ENCODE measurements at regions not wholly inside any gene's neighbourhood (a gene's known extent, or its start where the extent isn't known, plus 50 kb on each side); places are given as distances from the start of the nearest gene placed in this dataset.

DNA sequence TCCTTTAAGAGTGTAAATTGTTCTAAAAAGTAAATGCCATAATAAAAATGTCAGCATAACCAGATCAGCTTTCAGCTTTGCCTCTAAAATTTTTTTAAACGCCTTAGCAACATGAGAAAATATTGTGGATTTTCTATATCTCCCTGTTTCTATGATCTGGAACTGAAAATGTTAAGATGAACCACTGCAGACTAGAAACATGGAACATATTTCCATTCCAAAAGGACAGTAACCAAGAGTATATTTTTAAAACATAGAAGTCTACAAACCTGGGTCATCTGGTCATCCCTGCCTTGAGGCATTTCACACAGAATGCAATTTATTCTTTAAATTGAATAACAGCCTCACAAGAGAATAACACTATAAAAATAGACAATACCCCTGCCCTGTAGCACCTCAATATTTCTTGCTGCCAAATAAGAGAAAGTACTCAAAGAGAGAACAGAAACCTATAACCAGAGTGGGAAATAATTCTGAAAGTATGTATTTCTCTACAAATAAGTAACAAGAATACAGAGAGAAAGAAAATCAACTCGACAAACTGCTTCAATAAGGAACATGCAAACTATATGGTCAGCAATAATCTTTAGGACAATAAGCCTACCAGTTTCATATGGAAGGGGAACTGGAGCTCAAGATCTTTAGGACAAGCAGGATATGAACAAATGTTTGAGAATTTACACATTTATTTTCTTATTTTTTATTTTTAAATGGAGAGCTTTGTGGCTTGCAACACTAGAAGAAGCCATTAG lies 949.0 kb downstream of the EPHA3 start:
- TF ChIP-seq, protein P1, sequence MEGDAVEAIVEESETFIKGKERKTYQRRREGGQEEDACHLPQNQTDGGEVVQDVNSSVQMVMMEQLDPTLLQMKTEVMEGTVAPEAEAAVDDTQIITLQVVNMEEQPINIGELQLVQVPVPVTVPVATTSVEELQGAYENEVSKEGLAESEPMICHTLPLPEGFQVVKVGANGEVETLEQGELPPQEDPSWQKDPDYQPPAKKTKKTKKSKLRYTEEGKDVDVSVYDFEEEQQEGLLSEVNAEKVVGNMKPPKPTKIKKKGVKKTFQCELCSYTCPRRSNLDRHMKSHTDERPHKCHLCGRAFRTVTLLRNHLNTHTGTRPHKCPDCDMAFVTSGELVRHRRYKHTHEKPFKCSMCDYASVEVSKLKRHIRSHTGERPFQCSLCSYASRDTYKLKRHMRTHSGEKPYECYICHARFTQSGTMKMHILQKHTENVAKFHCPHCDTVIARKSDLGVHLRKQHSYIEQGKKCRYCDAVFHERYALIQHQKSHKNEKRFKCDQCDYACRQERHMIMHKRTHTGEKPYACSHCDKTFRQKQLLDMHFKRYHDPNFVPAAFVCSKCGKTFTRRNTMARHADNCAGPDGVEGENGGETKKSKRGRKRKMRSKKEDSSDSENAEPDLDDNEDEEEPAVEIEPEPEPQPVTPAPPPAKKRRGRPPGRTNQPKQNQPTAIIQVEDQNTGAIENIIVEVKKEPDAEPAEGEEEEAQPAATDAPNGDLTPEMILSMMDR (IDR thresholded peaks at IDR 0.05) = no peak
- Mint-ChIP-seq H3K4me1 (no peaks in the 10 kb centered on the region), H3K27ac (no peak overlapping the region), H3K27me3 (ENCODE audit: low read depth in 3 of 3) (peaks cover 0 to 2% (median 0%) of the 10 kb centered on the region in 3 donors), H3K36me3 (no peaks in the 10 kb centered on the region), H3K9me3 (peaks cover 0 to 10% (median 0%) of the 10 kb centered on the region in 7 donors), H3K4me3 (no peak overlapping the region)
- Histone ChIP-seq H3K27me3 (ENCODE audit: control insufficient read depth in 2 of 2, insufficient read depth in 2 of 2, low read length in 2 of 2) (no peaks in the 10 kb centered on the region), H3K36me3 (replicated peaks in 1 of 2; ENCODE audit: control insufficient read depth in 1 of 2, insufficient read depth in 2 of 2, low read length in 2 of 2) (no peaks in the 10 kb centered on the region), H4K20me1 (ENCODE audit: insufficient read depth, low read length) (no peaks in the 10 kb centered on the region), H3K27ac (ENCODE audit: low read depth in 1 of 2, low read length in 2 of 2) (no peak overlapping the region), H2AFZ (ENCODE audit: insufficient read depth, low read depth, low read length, poor library complexity, severe bottlenecking) (no peak overlapping the region), H3K4me3 (replicated peaks in 1 of 3; ENCODE audit: low read depth in 2 of 3, low read length in 3 of 3) (no peak overlapping the region), H3K9ac (ENCODE audit: insufficient read depth, low read length, poor library complexity, severe bottlenecking) (no peak overlapping the region), H3K9me3 (replicated peaks in 1 of 2; ENCODE audit: control insufficient read depth in 1 of 2, insufficient read depth in 1 of 2, low read length in 2 of 2) (no peaks in the 10 kb centered on the region), H3K4me2 (replicated peaks; ENCODE audit: extremely low read depth, low read length, poor library complexity, severe bottlenecking) (no peak overlapping the region), H3K4me1 (ENCODE audit: control insufficient read depth in 1 of 2, insufficient read depth in 2 of 2, low read length in 2 of 2) (no peaks in the 10 kb centered on the region), H3K79me2 (ENCODE audit: insufficient read depth, low read length) (no peaks in the 10 kb centered on the region)
- WGBS (ENCODE audit: insufficient coverage) = no CpG with 5 or more reads among the region's 2 CpGs
- intact Hi-C loops (cut with micrococcal nuclease) = no loop called here
- no peak for DNase-seq

- Histone ChIP-seq H3K9me3 (replicated peaks in 1 of 2; ENCODE audit: control insufficient read depth in 1 of 2, insufficient read depth in 1 of 2, low read length in 2 of 2) (no peaks in the 10 kb centered on the region), H2AFZ (ENCODE audit: insufficient read depth, low read depth, low read length, poor library complexity, severe bottlenecking) (no peak overlapping the region), H3K27ac (ENCODE audit: low read depth in 1 of 2, low read length in 2 of 2) (no peak overlapping the region), H3K4me3 (replicated peaks in 1 of 3; ENCODE audit: low read depth in 2 of 3, low read length in 3 of 3) (no peak overlapping the region), H3K4me2 (replicated peaks; ENCODE audit: extremely low read depth, low read length, poor library complexity, severe bottlenecking) (no peak overlapping the region), H3K27me3 (ENCODE audit: control insufficient read depth in 2 of 2, insufficient read depth in 2 of 2, low read length in 2 of 2) (no peaks in the 10 kb centered on the region), H3K36me3 (replicated peaks in 1 of 2; ENCODE audit: control insufficient read depth in 1 of 2, insufficient read depth in 2 of 2, low read length in 2 of 2) (no peaks in the 10 kb centered on the region), H3K9ac (ENCODE audit: insufficient read depth, low read length, poor library complexity, severe bottlenecking) (no peak overlapping the region), H3K4me1 (ENCODE audit: control insufficient read depth in 1 of 2, insufficient read depth in 2 of 2, low read length in 2 of 2) (no peaks in the 10 kb centered on the region), H4K20me1 (ENCODE audit: insufficient read depth, low read length) (no peaks in the 10 kb centered on the region), H3K79me2 (ENCODE audit: insufficient read depth, low read length) (no peaks in the 10 kb centered on the region)
- peaks cover 0 to 6% (median 3%) of the 10 kb centered on the region in 7 donors for H3K9me3 Mint-ChIP-seq
- H3K27me3 Mint-ChIP-seq (ENCODE audit: low read depth in 3 of 3) = peaks cover 0 to 2% (median 0%) of the 10 kb centered on the region in 3 donors
- H3K27ac Mint-ChIP-seq = no peak overlapping the region
- DNase-seq = no peak
- no peaks in the 10 kb centered on the region for H3K36me3 Mint-ChIP-seq
- H3K4me1 Mint-ChIP-seq = no peaks in the 10 kb centered on the region
- intact Hi-C loops (cut with micrococcal nuclease) = no loop called here
- TF ChIP-seq, protein P1 (IDR thresholded peaks at IDR 0.05) = no peak
- H3K4me3 Mint-ChIP-seq = no peak overlapping the region
Measured at GRCh38 chr3:90062016-90062415, 954.6 kb downstream of the EPHA3 start.
